ENCODE measurements at regions not wholly inside any gene's neighbourhood (a gene's known extent, or its start where the extent isn't known, plus 50 kb on each side); places are given as distances from the start of the nearest gene placed in this dataset.

DNA sequence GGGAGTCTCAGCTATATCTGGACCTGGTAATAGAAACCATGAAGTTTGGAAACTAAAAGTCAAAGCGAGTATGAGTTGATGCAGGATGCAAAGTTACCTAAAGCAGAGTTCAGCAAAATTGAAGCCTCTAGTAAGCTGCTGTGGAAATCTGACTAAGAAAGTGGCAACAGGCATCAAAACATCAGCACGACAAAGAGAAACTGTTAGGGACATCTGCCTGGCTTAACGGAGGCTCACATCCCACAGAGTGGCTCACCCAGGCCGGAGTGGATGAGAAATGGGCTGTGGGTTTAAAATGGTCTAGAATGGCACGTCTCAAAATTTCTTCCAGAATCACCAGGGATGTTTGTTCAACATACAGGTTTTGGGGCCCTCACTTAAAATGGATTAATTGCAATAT lies 164.1 kb upstream of the NPY start:
- 74 to 75% methylated on average over 3 to 5 of the region's 5 CpGs for WGBS, 2 donors (ENCODE audit: low coverage in 1 of 2)
- no peak for TF ChIP-seq EP300 (IDR thresholded peaks at IDR 0.05; ENCODE audit: low read depth)
- no peak for TF ChIP-seq POLR2AphosphoS5 (IDR thresholded peaks at IDR 0.05)
- TF ChIP-seq, protein P1, sequence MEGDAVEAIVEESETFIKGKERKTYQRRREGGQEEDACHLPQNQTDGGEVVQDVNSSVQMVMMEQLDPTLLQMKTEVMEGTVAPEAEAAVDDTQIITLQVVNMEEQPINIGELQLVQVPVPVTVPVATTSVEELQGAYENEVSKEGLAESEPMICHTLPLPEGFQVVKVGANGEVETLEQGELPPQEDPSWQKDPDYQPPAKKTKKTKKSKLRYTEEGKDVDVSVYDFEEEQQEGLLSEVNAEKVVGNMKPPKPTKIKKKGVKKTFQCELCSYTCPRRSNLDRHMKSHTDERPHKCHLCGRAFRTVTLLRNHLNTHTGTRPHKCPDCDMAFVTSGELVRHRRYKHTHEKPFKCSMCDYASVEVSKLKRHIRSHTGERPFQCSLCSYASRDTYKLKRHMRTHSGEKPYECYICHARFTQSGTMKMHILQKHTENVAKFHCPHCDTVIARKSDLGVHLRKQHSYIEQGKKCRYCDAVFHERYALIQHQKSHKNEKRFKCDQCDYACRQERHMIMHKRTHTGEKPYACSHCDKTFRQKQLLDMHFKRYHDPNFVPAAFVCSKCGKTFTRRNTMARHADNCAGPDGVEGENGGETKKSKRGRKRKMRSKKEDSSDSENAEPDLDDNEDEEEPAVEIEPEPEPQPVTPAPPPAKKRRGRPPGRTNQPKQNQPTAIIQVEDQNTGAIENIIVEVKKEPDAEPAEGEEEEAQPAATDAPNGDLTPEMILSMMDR (IDR thresholded peaks at IDR 0.05): no peak
- TF ChIP-seq POLR2A (IDR thresholded peaks at IDR 0.05): no peak
- H3K27ac ChIP-seq: no peak overlapping the region
- no peaks in the 10 kb centered on the region for H3K9me3 ChIP-seq
- intact Hi-C loops (cut with DNase I; ENCODE audit: low total_unique reads) (no loop called here), in situ Hi-C loops (cut with MboI; ENCODE audit: low pct_ligation_motif_present in 1 of 4, low pct_unique_long_range_greater_than_20kb in 1 of 4, low sequenced_read_pairs in 3 of 4) (no loop called here)
- H3K4me3 ChIP-seq: no peak overlapping the region
- no peak for DNase-seq
- H3K27me3 ChIP-seq: no peaks in the 10 kb centered on the region
- peaks cover 0 to 10% (median 4%) of the 10 kb centered on the region in 4 donors for H3K4me1 ChIP-seq
- H3K36me3 ChIP-seq: no peaks in the 10 kb centered on the region

DNA sequence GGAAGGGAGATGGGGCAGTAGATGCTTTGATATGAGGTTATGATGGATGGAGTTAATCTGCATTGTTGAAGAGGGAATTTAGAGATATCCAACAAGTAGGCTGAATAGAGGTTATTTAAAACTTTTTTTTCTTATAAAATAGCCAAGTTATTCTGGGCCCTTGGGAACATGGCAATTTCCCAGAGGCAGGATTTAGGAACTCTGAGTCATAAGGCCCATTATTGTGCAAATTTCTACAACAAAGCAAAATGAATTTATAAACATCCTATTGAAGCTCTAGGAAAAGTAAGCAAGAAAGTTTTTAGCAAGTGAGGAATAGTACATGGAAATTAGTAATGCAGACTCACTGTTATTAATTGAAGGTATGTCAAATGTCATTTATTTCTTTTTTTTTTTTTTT lies 160.9 kb upstream of the NPY start:
- H3K27ac ChIP-seq: no peak overlapping the region
- no peak overlapping the region for H3K4me3 ChIP-seq
- in situ Hi-C loops (cut with MboI; ENCODE audit: low pct_ligation_motif_present in 1 of 4, low pct_unique_long_range_greater_than_20kb in 1 of 4, low sequenced_read_pairs in 3 of 4): no loop called here
- no peak for TF ChIP-seq POLR2AphosphoS5 (IDR thresholded peaks at IDR 0.05)
- TF ChIP-seq POLR2A (IDR thresholded peaks at IDR 0.05): no peak
- TF ChIP-seq, protein P1 (IDR thresholded peaks at IDR 0.05): no peak
- TF ChIP-seq EP300 (IDR thresholded peaks at IDR 0.05; ENCODE audit: low read depth): no peak
- peaks cover 0 to 2% (median under 1%) of the 10 kb centered on the region in 4 donors for H3K4me1 ChIP-seq
- no peak for DNase-seq
- H3K36me3 ChIP-seq: no peaks in the 10 kb centered on the region
- intact Hi-C loops (cut with DNase I; ENCODE audit: low total_unique reads): no loop called here
- H3K9me3 ChIP-seq: no peaks in the 10 kb centered on the region
- no peaks in the 10 kb centered on the region for H3K27me3 ChIP-seq

- intact Hi-C loops (cut with DNase I; ENCODE audit: low total_unique reads) (no loop called here), in situ Hi-C loops (cut with MboI; ENCODE audit: low pct_ligation_motif_present in 1 of 4, low pct_unique_long_range_greater_than_20kb in 1 of 4, low sequenced_read_pairs in 3 of 4) (no loop called here)
- no peak overlapping the region for H3K4me3 ChIP-seq
- 71 to 82% methylated on average over 1 of the region's 1 CpG for WGBS, 2 donors (ENCODE audit: low coverage in 1 of 2)
- H3K27ac ChIP-seq: no peak overlapping the region
- no peaks in the 10 kb centered on the region for H3K4me1 ChIP-seq
- DNase-seq: no peak
- H3K36me3 ChIP-seq: no peaks in the 10 kb centered on the region
- TF ChIP-seq POLR2A (IDR thresholded peaks at IDR 0.05) (no peak), EP300 (IDR thresholded peaks at IDR 0.05; ENCODE audit: low read depth) (no peak), POLR2AphosphoS5 (IDR thresholded peaks at IDR 0.05) (no peak)
- TF ChIP-seq, protein P1 (IDR thresholded peaks at IDR 0.05): no peak
- no peaks in the 10 kb centered on the region for H3K9me3 ChIP-seq
- no peaks in the 10 kb centered on the region for H3K27me3 ChIP-seq
Observed at GRCh38 chr7:24125765-24126164, 158.2 kb upstream of the NPY start.

GRCh38 chr7:24127930-24128329 lies 156.1 kb upstream of the NPY start:
- TF ChIP-seq POLR2A (IDR thresholded peaks at IDR 0.05) (no peak), POLR2AphosphoS5 (IDR thresholded peaks at IDR 0.05) (no peak), EP300 (IDR thresholded peaks at IDR 0.05; ENCODE audit: low read depth) (no peak)
- TF ChIP-seq, protein P1 (IDR thresholded peaks at IDR 0.05): no peak
- in situ Hi-C loops (cut with MboI; ENCODE audit: low pct_ligation_motif_present in 1 of 4, low pct_unique_long_range_greater_than_20kb in 1 of 4, low sequenced_read_pairs in 3 of 4) (no loop called here), intact Hi-C loops (cut with DNase I; ENCODE audit: low total_unique reads) (no loop called here)
- Histone ChIP-seq H3K4me1 (no peaks in the 10 kb centered on the region), H3K4me3 (no peak overlapping the region), H3K27ac (no peak overlapping the region), H3K9me3 (no peaks in the 10 kb centered on the region), H3K36me3 (no peaks in the 10 kb centered on the region), H3K27me3 (no peaks in the 10 kb centered on the region)
- 77 to 85% methylated on average over 3 of the region's 3 CpGs for WGBS, 2 donors (ENCODE audit: low coverage in 1 of 2)
- no peak for DNase-seq

All from transverse colon (tissue), 4 donors.